GM19397 (cell line): ENCODE measurements at regions not wholly inside any gene's neighbourhood (a gene's known extent, or its start where the extent isn't known, plus 50 kb on each side); places are given as distances from the start of the nearest gene placed in this dataset.
A peak's percentile ranks its signal among the peaks of the same experiment; 100 is the strongest.
"Not testable (repeated sequence)": the region's sequence is repeated elsewhere in the genome, so short reads cannot be mapped to it uniquely, and the experiment has no call there.

Source experiments
- ATAC-seq: cut with Tn5 transposase; IDR thresholded peaks from one replicate; pipeline ENCODE4 v1.9.1; 2021; ENCODE audit warnings: mild to moderate bottlenecking, moderate library complexity; ENCODE audit not compliant: unreplicated experiment

- ATAC-seq, result no peak
Observed at GRCh38 chr6:114718186-114718585, 375.4 kb upstream of the HS3ST5 start.

- ATAC-seq, result peak; percentile 64
Observed at GRCh38 chr6:114714836-114715507, 372.1 kb upstream of the HS3ST5 start.

- no peak for ATAC-seq
Observed at GRCh38 chr6:114713690-114714089, 370.9 kb upstream of the HS3ST5 start.

GRCh38 chr6:114712129-114712662 lies 369.4 kb upstream of the HS3ST5 start:
- no peak for ATAC-seq

- ATAC-seq, result no peak
Observed at GRCh38 chr6:114707081-114707620, 364.3 kb upstream of the HS3ST5 start.

GRCh38 chr6:114690625-114691024 lies 347.8 kb upstream of the HS3ST5 start:
- no peak for ATAC-seq

- ATAC-seq, result no peak
Observed at GRCh38 chr6:114659513-114659912, 316.7 kb upstream of the HS3ST5 start.

- no peak for ATAC-seq
Observed at GRCh38 chr6:114651611-114652010, 308.8 kb upstream of the HS3ST5 start.

- ATAC-seq, result no peak
Observed at GRCh38 chr6:114650891-114651290, 308.1 kb upstream of the HS3ST5 start.

- ATAC-seq, result no peak
Observed at GRCh38 chr6:114649298-114649697, 306.5 kb upstream of the HS3ST5 start.

GRCh38 chr6:114648847-114649246 lies 306.0 kb upstream of the HS3ST5 start:
- ATAC-seq, result no peak

GRCh38 chr6:114638341-114638740 lies 295.5 kb upstream of the HS3ST5 start:
- ATAC-seq, result no peak

- ATAC-seq, result no peak
Observed at GRCh38 chr6:114634016-114634415, 291.2 kb upstream of the HS3ST5 start.

- not testable (repeated sequence) for ATAC-seq
Observed at GRCh38 chr6:114626226-114626625, 283.4 kb upstream of the HS3ST5 start.

GRCh38 chr6:114619621-114620200 lies 276.9 kb upstream of the HS3ST5 start:
- no peak for ATAC-seq

GRCh38 chr6:114611696-114612095 lies 268.9 kb upstream of the HS3ST5 start:
- no peak for ATAC-seq

GRCh38 chr6:114608091-114608490 lies 265.3 kb upstream of the HS3ST5 start:
- ATAC-seq, result no peak

- no peak for ATAC-seq
Observed at GRCh38 chr6:114605656-114606055, 262.8 kb upstream of the HS3ST5 start.

GRCh38 chr6:114600381-114600780 lies 257.6 kb upstream of the HS3ST5 start:
- no peak for ATAC-seq

- no peak for ATAC-seq
Observed at GRCh38 chr6:114595591-114595990, 252.8 kb upstream of the HS3ST5 start.

- no peak for ATAC-seq
Observed at GRCh38 chr6:114595186-114595585, 252.4 kb upstream of the HS3ST5 start.

GRCh38 chr6:114592506-114592905 lies 249.7 kb upstream of the HS3ST5 start:
- no peak for ATAC-seq
